ENCODE measurements at regions not wholly inside any gene's neighbourhood (a gene's known extent, or its start where the extent isn't known, plus 50 kb on each side); places are given as distances from the start of the nearest gene placed in this dataset.

DNA sequence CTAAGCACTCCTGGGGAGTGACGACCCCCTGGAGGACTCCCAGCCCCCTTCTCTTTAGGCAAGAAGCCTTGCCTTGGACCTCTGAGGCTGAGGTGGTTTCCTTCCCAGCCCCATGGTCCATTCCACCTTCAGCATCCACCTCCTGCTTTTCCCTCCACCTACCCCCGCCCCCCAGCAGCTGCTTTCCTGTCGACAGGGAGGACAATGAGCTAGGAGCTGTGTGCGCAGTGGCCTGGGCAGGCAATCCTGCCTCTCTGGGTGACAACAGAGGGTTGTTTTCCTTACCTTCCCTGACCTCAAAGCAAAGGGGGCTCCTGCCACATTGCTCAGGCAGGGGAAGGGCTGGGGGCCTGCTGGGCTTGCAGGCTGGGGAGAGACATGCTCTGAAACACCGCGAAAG, 123.5 kb downstream of the BCOR start:
- no peaks in the 10 kb centered on the region for H3K36me3 Mint-ChIP-seq (ENCODE audit: low read depth)
- peaks cover 10% of the 10 kb centered on the region for H3K4me1 Mint-ChIP-seq (ENCODE audit: low read depth)
- DNase-seq, result no peak
- no peak overlapping the region for H3K27ac Mint-ChIP-seq
- peaks cover 9% of the 10 kb centered on the region for H3K9me3 Mint-ChIP-seq
- H3K27me3 Mint-ChIP-seq, result peaks cover 32% of the 10 kb centered on the region
- H3K4me3 Mint-ChIP-seq, result no peak overlapping the region

- Mint-ChIP-seq H3K4me3 (no peak overlapping the region), H3K4me1 (ENCODE audit: low read depth) (peaks cover 3% of the 10 kb centered on the region), H3K9me3 (peaks cover 9% of the 10 kb centered on the region), H3K27ac (no peak overlapping the region), H3K36me3 (ENCODE audit: low read depth) (no peaks in the 10 kb centered on the region), H3K27me3 (peaks cover 32% of the 10 kb centered on the region)
- no peak for DNase-seq
Observed at GRCh38 chrX:39975101-39975925, 122.4 kb downstream of the BCOR start.

- Mint-ChIP-seq H3K27ac (no peak overlapping the region), H3K4me3 (no peak overlapping the region), H3K36me3 (ENCODE audit: low read depth) (no peaks in the 10 kb centered on the region), H3K4me1 (ENCODE audit: low read depth) (peaks cover 6% of the 10 kb centered on the region), H3K27me3 (peaks cover 28% of the 10 kb centered on the region), H3K9me3 (no peaks in the 10 kb centered on the region)
- no peak for DNase-seq
Observed at GRCh38 chrX:39981946-39982345, 115.8 kb downstream of the BCOR start.

- H3K4me1 Mint-ChIP-seq (ENCODE audit: low read depth), result peaks cover 5% of the 10 kb centered on the region
- no peaks in the 10 kb centered on the region for H3K36me3 Mint-ChIP-seq (ENCODE audit: low read depth)
- H3K4me3 Mint-ChIP-seq, result no peak overlapping the region
- peaks cover 28% of the 10 kb centered on the region for H3K27me3 Mint-ChIP-seq
- DNase-seq, result no peak
- no peaks in the 10 kb centered on the region for H3K9me3 Mint-ChIP-seq
- no peak overlapping the region for H3K27ac Mint-ChIP-seq
Observed at GRCh38 chrX:39982948-39983347, 114.8 kb downstream of the BCOR start.

DNA sequence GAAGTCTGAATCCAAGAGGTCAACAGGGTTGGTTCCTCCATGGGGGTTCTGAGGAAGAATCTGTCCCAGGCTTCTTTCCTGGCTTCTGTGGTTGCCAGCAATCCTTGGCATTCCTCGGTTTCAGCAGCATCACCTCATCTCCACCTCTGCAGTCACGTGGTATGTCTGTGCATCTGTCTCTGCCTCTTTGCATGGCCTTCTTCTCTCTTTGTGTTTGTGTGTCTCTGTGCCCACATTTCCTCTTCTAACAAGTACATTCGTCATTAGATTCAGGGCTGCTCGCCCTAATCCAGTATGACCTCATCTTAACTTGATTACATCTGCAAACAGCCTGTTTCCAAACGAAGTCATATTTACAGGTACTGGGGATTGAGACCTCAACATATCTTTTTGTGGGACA, 114.0 kb downstream of the BCOR start:
- Mint-ChIP-seq H3K4me3 (no peak overlapping the region), H3K27ac (no peak overlapping the region), H3K9me3 (no peaks in the 10 kb centered on the region), H3K36me3 (ENCODE audit: low read depth) (no peaks in the 10 kb centered on the region), H3K4me1 (ENCODE audit: low read depth) (peaks cover 4% of the 10 kb centered on the region), H3K27me3 (peaks cover 25% of the 10 kb centered on the region)
- DNase-seq, result no peak

- H3K27me3 Mint-ChIP-seq, result peaks cover 26% of the 10 kb centered on the region
Observed at GRCh38 chrX:39984191-39984956, 113.4 kb downstream of the BCOR start.

GRCh38 chrX:39985071-39985470, 112.7 kb downstream of the BCOR start:
- Mint-ChIP-seq H3K36me3 (ENCODE audit: low read depth) (no peaks in the 10 kb centered on the region), H3K9me3 (no peaks in the 10 kb centered on the region), H3K27ac (no peak overlapping the region), H3K4me1 (ENCODE audit: low read depth) (peaks cover 4% of the 10 kb centered on the region), H3K4me3 (no peak overlapping the region), H3K27me3 (peaks cover 28% of the 10 kb centered on the region)
- no peak for DNase-seq

More at GRCh38 chrX:39984191-39984956, 113.4 kb downstream of the BCOR start:
- Mint-ChIP-seq H3K4me3 (no peak overlapping the region), H3K9me3 (no peaks in the 10 kb centered on the region), H3K27ac (no peak overlapping the region), H3K4me1 (ENCODE audit: low read depth) (peaks cover 4% of the 10 kb centered on the region), H3K36me3 (ENCODE audit: low read depth) (no peaks in the 10 kb centered on the region)
- DNase-seq, result no peak

GRCh38 chrX:39985551-39985950, 112.2 kb downstream of the BCOR start:
- DNase-seq, result no peak
- Mint-ChIP-seq H3K4me3 (no peak overlapping the region), H3K27me3 (peaks cover 33% of the 10 kb centered on the region), H3K9me3 (no peaks in the 10 kb centered on the region), H3K27ac (no peak overlapping the region), H3K36me3 (ENCODE audit: low read depth) (no peaks in the 10 kb centered on the region), H3K4me1 (ENCODE audit: low read depth) (peaks cover 4% of the 10 kb centered on the region)

GRCh38 chrX:39988496-39988895, 109.3 kb downstream of the BCOR start:
- Mint-ChIP-seq H3K9me3 (no peaks in the 10 kb centered on the region), H3K27ac (no peak overlapping the region), H3K36me3 (ENCODE audit: low read depth) (no peaks in the 10 kb centered on the region), H3K4me3 (no peak overlapping the region), H3K27me3 (peaks cover 53% of the 10 kb centered on the region), H3K4me1 (ENCODE audit: low read depth) (no peaks in the 10 kb centered on the region)
- no peak for DNase-seq

- no peaks in the 10 kb centered on the region for H3K36me3 Mint-ChIP-seq (ENCODE audit: low read depth)
- no peak for DNase-seq
- no peak overlapping the region for H3K27ac Mint-ChIP-seq
- no peaks in the 10 kb centered on the region for H3K4me1 Mint-ChIP-seq (ENCODE audit: low read depth)
- H3K9me3 Mint-ChIP-seq, result no peaks in the 10 kb centered on the region
- peaks cover 52% of the 10 kb centered on the region for H3K27me3 Mint-ChIP-seq
- H3K4me3 Mint-ChIP-seq, result no peak overlapping the region
Observed at GRCh38 chrX:39990388-39990787, 107.4 kb downstream of the BCOR start.

DNA sequence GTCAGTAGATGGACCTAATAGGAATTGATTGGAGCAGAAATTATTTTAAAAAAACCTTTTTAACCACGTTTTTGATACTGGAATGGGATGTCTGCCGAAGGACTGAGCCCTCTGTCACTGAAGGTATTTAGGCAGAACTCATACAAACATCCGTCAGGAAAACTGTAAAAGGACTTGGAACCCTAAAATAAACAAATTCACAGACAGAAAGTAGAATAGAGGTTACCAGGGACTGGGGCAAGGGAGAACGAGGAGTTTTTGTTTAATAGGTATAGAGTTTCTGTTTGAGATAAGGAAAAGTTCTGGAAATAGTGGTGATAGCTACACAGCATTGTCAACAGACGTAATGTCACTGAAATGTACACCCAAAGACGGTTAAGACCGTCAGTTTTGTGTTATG, 105.5 kb downstream of the BCOR start:
- H3K27me3 Mint-ChIP-seq, result peaks cover 50% of the 10 kb centered on the region
- H3K4me3 Mint-ChIP-seq, result no peak overlapping the region
- DNase-seq, result no peak
- H3K4me1 Mint-ChIP-seq (ENCODE audit: low read depth), result peaks cover 2% of the 10 kb centered on the region
- no peak overlapping the region for H3K27ac Mint-ChIP-seq
- H3K9me3 Mint-ChIP-seq, result no peaks in the 10 kb centered on the region
- no peaks in the 10 kb centered on the region for H3K36me3 Mint-ChIP-seq (ENCODE audit: low read depth)

DNA sequence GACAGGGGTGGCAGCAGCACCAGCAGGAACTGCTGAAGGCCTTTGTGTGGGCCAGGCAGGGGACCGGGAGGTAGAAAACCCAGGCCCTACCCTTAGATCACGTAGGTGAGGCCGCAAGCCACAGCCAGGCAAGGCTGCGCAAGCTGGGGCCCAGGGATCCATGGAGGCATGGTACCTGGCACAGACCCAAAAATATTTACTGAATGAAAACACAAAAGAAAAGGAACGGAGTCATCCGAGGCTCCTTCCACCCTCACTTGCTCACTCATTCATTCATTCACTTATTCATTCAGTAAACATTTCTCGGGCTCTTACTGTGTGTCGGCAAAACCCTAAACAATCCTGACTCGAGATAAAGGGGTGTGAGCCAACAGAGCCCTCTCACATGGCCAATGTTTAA, 102.3 kb downstream of the BCOR start:
- no peak overlapping the region for H3K4me3 Mint-ChIP-seq
- no peaks in the 10 kb centered on the region for H3K9me3 Mint-ChIP-seq
- H3K36me3 Mint-ChIP-seq (ENCODE audit: low read depth), result no peaks in the 10 kb centered on the region
- no peak for DNase-seq
- peaks cover 2% of the 10 kb centered on the region for H3K4me1 Mint-ChIP-seq (ENCODE audit: low read depth)
- no peak overlapping the region for H3K27ac Mint-ChIP-seq
- H3K27me3 Mint-ChIP-seq, result peaks cover 58% of the 10 kb centered on the region

- peaks cover 2% of the 10 kb centered on the region for H3K4me1 Mint-ChIP-seq (ENCODE audit: low read depth)
- no peaks in the 10 kb centered on the region for H3K9me3 Mint-ChIP-seq
- no peak overlapping the region for H3K27ac Mint-ChIP-seq
- peaks cover 60% of the 10 kb centered on the region for H3K27me3 Mint-ChIP-seq
- H3K36me3 Mint-ChIP-seq (ENCODE audit: low read depth), result no peaks in the 10 kb centered on the region
- no peak overlapping the region for H3K4me3 Mint-ChIP-seq
- DNase-seq, result no peak
Observed at GRCh38 chrX:39996536-39996935, 101.2 kb downstream of the BCOR start.

GRCh38 chrX:39998636-39999406, 98.9 kb downstream of the BCOR start:
- H3K4me3 Mint-ChIP-seq, result no peak overlapping the region
- H3K36me3 Mint-ChIP-seq (ENCODE audit: low read depth), result no peaks in the 10 kb centered on the region
- H3K27ac Mint-ChIP-seq, result no peak overlapping the region
- no peaks in the 10 kb centered on the region for H3K9me3 Mint-ChIP-seq
- H3K27me3 Mint-ChIP-seq, result peaks cover 61% of the 10 kb centered on the region
- peaks cover 2% of the 10 kb centered on the region for H3K4me1 Mint-ChIP-seq (ENCODE audit: low read depth)
- DNase-seq, result no peak
